HL-60 (cell line): ENCODE measurements at regions not wholly inside any gene's neighbourhood (a gene's known extent, or its start where the extent isn't known, plus 50 kb on each side); places are given as distances from the start of the nearest gene placed in this dataset.

Source experiments
- POLR2AphosphoS5 ChIP-seq: IDR thresholded peaks from 2 replicates; pipeline ENCODE4 v1.6.1; 2012; ENCODE audit warnings: low read depth
- REST ChIP-seq: IDR thresholded peaks from 2 replicates; pipeline ENCODE4 v1.6.1; 2012; ENCODE audit warnings: low read depth; ENCODE audit not compliant: insufficient replicate concordance
- SPI1 ChIP-seq: IDR thresholded peaks from 2 replicates; pipeline ENCODE4 v1.6.1; 2012; ENCODE audit warnings: low read depth, mild to moderate bottlenecking, borderline replicate concordance
- TF ChIP-seq, protein P1 (sequence below): IDR thresholded peaks from one replicate; pipeline ENCODE4 v1.5.1; 2011; ENCODE audit warnings: low read length, control low read depth, inconsistent platforms; ENCODE audit not compliant: insufficient read depth

DNA sequence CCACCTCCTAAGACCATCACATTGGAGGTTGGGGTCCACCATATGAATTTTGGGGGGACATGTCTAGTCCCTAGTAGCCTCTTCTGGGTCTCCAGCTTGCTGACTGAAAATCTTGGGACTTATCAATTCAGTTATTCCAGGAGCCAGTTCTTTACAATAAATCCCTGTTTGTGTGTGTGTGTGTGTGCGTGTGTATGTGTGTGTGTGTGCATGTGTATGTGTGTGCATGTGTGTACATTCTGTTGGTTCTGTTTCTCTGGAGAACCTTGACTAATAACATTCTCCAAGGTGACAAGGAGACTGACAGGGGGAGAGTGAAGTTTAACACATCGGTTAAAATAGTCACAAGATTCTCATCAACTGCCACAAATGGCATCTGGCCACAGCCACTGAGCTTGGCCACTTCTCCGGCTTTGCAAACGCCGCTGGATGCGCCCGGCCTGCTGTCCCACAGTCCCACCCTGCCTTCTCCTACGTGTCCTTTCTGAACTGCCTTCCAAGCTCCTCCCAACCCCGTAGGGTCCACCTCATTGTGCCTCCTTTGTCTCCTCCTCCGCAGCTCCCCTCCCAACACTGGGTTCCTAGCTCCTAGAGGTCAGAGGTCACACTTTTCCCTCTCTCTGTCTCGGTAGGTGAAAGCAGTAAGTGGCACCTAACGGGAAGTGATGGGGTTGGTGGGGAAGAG lies 88.1 kb upstream of the DIO3 start:
- TF ChIP-seq POLR2AphosphoS5 (no peak), SPI1 (no peak), REST (no peak)
- TF ChIP-seq, protein P1, sequence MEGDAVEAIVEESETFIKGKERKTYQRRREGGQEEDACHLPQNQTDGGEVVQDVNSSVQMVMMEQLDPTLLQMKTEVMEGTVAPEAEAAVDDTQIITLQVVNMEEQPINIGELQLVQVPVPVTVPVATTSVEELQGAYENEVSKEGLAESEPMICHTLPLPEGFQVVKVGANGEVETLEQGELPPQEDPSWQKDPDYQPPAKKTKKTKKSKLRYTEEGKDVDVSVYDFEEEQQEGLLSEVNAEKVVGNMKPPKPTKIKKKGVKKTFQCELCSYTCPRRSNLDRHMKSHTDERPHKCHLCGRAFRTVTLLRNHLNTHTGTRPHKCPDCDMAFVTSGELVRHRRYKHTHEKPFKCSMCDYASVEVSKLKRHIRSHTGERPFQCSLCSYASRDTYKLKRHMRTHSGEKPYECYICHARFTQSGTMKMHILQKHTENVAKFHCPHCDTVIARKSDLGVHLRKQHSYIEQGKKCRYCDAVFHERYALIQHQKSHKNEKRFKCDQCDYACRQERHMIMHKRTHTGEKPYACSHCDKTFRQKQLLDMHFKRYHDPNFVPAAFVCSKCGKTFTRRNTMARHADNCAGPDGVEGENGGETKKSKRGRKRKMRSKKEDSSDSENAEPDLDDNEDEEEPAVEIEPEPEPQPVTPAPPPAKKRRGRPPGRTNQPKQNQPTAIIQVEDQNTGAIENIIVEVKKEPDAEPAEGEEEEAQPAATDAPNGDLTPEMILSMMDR = no peak
